B cell (primary cell): ENCODE measurements at regions not wholly inside any gene's neighbourhood (a gene's known extent, or its start where the extent isn't known, plus 50 kb on each side); places are given as distances from the start of the nearest gene placed in this dataset.

Source experiments
- EZH2 ChIP-seq: IDR thresholded peaks from 2 replicates; pipeline ENCODE4 v1.6.1; 2012; ENCODE audit warnings: borderline replicate concordance, low read depth, mild to moderate bottlenecking, moderate library complexity, low read length; ENCODE audit not compliant: insufficient read depth, poor library complexity, severe bottlenecking
- TF ChIP-seq, protein P1 (sequence below): fragments of 200-600 bp; IDR thresholded peaks from one replicate; pipeline ENCODE4 v1.8.0; 2022; ENCODE audit warnings: antibody characterized with exemption, mild to moderate bottlenecking

DNA sequence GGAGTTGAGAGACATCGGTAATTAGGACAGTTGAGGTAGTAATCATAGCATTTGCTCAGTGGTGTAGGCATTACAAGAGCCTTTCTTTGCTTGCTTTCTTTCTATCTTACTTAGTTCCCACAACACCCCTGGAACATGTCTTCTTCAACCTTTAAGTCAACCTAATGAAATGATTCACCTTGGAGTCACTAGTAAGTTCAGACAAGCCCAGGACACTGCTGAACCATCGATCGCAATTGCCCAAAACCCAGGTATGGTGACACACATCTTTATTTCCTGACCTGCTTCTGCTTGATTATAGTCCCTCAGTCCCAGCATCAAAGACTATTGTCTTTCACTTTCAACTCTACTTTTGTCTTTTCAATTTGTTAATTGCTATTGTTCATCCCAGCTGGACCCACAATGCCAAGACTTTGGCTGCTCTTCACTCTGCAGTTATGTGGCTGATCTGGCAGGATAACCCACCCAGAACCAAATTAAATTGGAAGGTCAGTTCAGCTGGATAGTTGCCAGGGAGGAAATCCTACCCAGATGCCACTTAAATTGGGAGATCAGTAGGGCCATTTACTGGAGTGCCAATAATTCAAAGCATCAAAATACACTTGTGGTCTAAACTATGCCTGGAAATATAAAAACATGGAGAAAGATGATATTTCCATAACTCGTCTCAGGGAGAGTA lies 272.9 kb downstream of the RWDD3 start:
- TF ChIP-seq, protein P1, sequence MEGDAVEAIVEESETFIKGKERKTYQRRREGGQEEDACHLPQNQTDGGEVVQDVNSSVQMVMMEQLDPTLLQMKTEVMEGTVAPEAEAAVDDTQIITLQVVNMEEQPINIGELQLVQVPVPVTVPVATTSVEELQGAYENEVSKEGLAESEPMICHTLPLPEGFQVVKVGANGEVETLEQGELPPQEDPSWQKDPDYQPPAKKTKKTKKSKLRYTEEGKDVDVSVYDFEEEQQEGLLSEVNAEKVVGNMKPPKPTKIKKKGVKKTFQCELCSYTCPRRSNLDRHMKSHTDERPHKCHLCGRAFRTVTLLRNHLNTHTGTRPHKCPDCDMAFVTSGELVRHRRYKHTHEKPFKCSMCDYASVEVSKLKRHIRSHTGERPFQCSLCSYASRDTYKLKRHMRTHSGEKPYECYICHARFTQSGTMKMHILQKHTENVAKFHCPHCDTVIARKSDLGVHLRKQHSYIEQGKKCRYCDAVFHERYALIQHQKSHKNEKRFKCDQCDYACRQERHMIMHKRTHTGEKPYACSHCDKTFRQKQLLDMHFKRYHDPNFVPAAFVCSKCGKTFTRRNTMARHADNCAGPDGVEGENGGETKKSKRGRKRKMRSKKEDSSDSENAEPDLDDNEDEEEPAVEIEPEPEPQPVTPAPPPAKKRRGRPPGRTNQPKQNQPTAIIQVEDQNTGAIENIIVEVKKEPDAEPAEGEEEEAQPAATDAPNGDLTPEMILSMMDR = no peak
- no peak for TF ChIP-seq EZH2
